ENCODE measurements at regions not wholly inside any gene's neighbourhood (a gene's known extent, or its start where the extent isn't known, plus 50 kb on each side); places are given as distances from the start of the nearest gene placed in this dataset.

DNA sequence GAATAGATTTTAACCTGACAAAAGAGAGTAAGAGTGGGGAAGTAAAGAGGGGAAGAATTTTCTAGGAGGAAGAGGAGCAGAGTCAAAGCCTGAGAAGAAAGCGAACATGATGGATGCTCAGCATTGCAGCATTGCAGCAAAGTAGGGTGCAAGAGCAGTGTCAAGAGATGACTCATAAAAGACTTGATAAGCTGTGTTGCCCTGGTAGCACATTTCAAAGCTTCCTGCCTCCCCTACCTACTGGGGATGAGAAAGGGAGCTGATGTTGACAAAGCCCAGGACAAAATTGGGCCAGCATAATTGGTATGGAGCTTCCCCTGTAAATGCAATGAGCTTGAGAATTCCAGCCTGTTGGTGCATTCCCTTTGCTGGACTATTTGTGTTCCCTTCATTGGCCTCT lies 121.6 kb upstream of the ST8SIA2 start:
- TF ChIP-seq ZNF521 (tag by site-specific recombination; IDR thresholded peaks at IDR 0.05) = no peak
- TF ChIP-seq ZNF501 (tag by site-specific recombination; IDR thresholded peaks at IDR 0.05) = no peak
- TF ChIP-seq ZNF623 (tag by site-specific recombination; IDR thresholded peaks at IDR 0.05) = no peak
- TF ChIP-seq ZNF76 (tag by site-specific recombination; IDR thresholded peaks at IDR 0.05; ENCODE audit: borderline replicate concordance, low read depth) = no peak
- TF ChIP-seq ZNF274 (IDR thresholded peaks at IDR 0.05; ENCODE audit: low read length) = no peak
- TF ChIP-seq ZNF274 (tag by site-specific recombination; IDR thresholded peaks at IDR 0.05; ENCODE audit: borderline replicate concordance) = no peak
- TF ChIP-seq TCF7L2 (IDR thresholded peaks at IDR 0.05; ENCODE audit: borderline replicate concordance, low read depth, low read length) = no peak
- TF ChIP-seq, protein P1, sequence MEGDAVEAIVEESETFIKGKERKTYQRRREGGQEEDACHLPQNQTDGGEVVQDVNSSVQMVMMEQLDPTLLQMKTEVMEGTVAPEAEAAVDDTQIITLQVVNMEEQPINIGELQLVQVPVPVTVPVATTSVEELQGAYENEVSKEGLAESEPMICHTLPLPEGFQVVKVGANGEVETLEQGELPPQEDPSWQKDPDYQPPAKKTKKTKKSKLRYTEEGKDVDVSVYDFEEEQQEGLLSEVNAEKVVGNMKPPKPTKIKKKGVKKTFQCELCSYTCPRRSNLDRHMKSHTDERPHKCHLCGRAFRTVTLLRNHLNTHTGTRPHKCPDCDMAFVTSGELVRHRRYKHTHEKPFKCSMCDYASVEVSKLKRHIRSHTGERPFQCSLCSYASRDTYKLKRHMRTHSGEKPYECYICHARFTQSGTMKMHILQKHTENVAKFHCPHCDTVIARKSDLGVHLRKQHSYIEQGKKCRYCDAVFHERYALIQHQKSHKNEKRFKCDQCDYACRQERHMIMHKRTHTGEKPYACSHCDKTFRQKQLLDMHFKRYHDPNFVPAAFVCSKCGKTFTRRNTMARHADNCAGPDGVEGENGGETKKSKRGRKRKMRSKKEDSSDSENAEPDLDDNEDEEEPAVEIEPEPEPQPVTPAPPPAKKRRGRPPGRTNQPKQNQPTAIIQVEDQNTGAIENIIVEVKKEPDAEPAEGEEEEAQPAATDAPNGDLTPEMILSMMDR (tag by site-specific recombination; IDR thresholded peaks at IDR 0.05) = no peak
- TF ChIP-seq, protein P2, sequence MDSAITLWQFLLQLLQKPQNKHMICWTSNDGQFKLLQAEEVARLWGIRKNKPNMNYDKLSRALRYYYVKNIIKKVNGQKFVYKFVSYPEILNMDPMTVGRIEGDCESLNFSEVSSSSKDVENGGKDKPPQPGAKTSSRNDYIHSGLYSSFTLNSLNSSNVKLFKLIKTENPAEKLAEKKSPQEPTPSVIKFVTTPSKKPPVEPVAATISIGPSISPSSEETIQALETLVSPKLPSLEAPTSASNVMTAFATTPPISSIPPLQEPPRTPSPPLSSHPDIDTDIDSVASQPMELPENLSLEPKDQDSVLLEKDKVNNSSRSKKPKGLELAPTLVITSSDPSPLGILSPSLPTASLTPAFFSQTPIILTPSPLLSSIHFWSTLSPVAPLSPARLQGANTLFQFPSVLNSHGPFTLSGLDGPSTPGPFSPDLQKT (IDR thresholded peaks at IDR 0.05; ENCODE audit: borderline replicate concordance, low read depth, low read length) = no peak
- TF ChIP-seq, protein P3, sequence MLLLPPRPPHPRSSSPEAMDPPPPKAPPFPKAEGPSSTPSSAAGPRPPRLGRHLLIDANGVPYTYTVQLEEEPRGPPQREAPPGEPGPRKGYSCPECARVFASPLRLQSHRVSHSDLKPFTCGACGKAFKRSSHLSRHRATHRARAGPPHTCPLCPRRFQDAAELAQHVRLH (tag by site-specific recombination; IDR thresholded peaks at IDR 0.05) = no peak
- no peak for TF ChIP-seq ZNF335 (tag by site-specific recombination; conservative IDR thresholded peaks at IDR 0.05)
- TF ChIP-seq, protein P4, sequence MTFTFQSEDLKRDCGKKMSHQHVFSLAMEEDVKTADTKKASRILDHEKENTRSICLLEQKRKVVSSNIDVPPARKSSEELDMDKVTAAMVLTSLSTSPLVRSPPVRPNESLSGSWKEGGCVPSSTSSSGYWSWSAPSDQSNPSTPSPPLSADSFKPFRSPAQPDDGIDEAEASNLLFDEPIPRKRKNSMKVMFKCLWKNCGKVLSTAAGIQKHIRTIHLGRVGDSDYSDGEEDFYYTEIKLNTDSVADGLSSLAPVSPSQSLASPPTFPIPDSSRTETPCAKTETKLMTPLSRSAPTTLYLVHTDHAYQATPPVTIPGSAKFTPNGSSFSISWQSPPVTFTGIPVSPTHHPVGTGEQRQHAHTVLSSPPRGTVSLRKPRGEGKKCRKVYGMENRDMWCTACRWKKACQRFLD (tag by site-specific recombination; IDR thresholded peaks at IDR 0.05) = no peak
- TF ChIP-seq ZBTB7A (tag by site-specific recombination; IDR thresholded peaks at IDR 0.05; ENCODE audit: low read depth) = no peak
- TF ChIP-seq SETDB1 (IDR thresholded peaks at IDR 0.05; ENCODE audit: insufficient read length, low read length) = no peak
- no peak for TF ChIP-seq ZNF701 (tag by site-specific recombination; IDR thresholded peaks at IDR 0.05)

All from HEK293 (cell line).